ENCODE measurements at regions not wholly inside any gene's neighbourhood (a gene's known extent, or its start where the extent isn't known, plus 50 kb on each side); places are given as distances from the start of the nearest gene placed in this dataset.

- TF ChIP-seq CTCF (IDR thresholded peaks at IDR 0.05) (no peak), POLR2AphosphoS5 (IDR thresholded peaks at IDR 0.05) (no peak), POLR2A (IDR thresholded peaks at IDR 0.05) (no peak), EP300 (IDR thresholded peaks at IDR 0.05) (no peak)
Observed at GRCh38 chr6:134703206-134703605, 246.7 kb downstream of the ALDH8A1 start.

Data from suprapubic skin (tissue), 4 donors.